GM12878 (cell line): ENCODE measurements at regions not wholly inside any gene's neighbourhood (a gene's known extent, or its start where the extent isn't known, plus 50 kb on each side); places are given as distances from the start of the nearest gene placed in this dataset.

ENCODE experiments used
- ATAC-seq: fragments of 200-7000 bp; cut with Tn5 transposase; 3 replicates; pipeline ENCODE4 v1.9.1; 2020; ENCODE audit warnings: mild to moderate bottlenecking, moderate library complexity
- BruUV-seq: library from RNA; stranded (reverse); fragments of 400-500 nt; replicated peaks from 2 replicates; lab custom pipeline; 2021; lab: Mats Ljungman, UMichigan
- CTCF ChIA-PET: fragments of 300-600 bp; sonication (Branson Sonifier 250); formaldehyde crosslinking; extraction: SDS; loops from one replicate; lab custom pipeline; 2021; ENCODE audit warnings: inconsistent platforms; lab: Yijun Ruan, JAX
- POLR2A ChIA-PET: fragments of 350-600 bp; formaldehyde crosslinking; extraction: SDS; loops from one replicate; lab custom pipeline; 2021; ENCODE audit warnings: inconsistent platforms; lab: Charles Lee
- RAD21 ChIA-PET: fragments of 300-600 bp; sonication (Branson Sonifier 250); formaldehyde crosslinking; loops from one replicate; lab custom pipeline; 2023; ENCODE audit warnings: antibody characterized with exemption; ENCODE audit not compliant: unreplicated experiment; lab: Charles Lee
- SMC1A ChIA-PET: fragments of 300-600 bp; sonication (Branson Sonifier 250); formaldehyde crosslinking; loops from one replicate; lab custom pipeline; 2023; ENCODE audit not compliant: unreplicated experiment, uncharacterized antibody; lab: Charles Lee
- DNase-seq: peaks from one replicate; pipeline ENCODE4 v3.0.0-alpha.2; 2011; ENCODE audit warnings: low read depth, low spot score
- FAIRE-seq: peaks from 3 replicates; lab custom pipeline; 2011; peaks lifted over from hg19 to GRCh38; lab: Jason Lieb, UNC
- H2AFZ ChIP-seq: 2 replicates; pipeline ENCODE4 v1.6.0; 2011; ENCODE audit warnings: low read depth, low read length, control low read depth; ENCODE audit not compliant: control insufficient read depth
- H3K27ac ChIP-seq: 2 replicates; pipeline ENCODE4 v1.5.1; 2011; ENCODE audit warnings: control low read depth; ENCODE audit not compliant: control insufficient read depth, insufficient read depth
- H3K27me3 ChIP-seq, 2 experiments: replicated peaks in 1 of 2; 2 replicates each; pipeline versions ENCODE4 v1.6.0 to v1.6.1; 2011; ENCODE audit warnings: low read length in 1 of 2; ENCODE audit not compliant: control insufficient read depth in 2 of 2, insufficient read depth in 2 of 2
- H3K36me3 ChIP-seq, 2 experiments: 2 replicates each; pipeline ENCODE4 v1.5.1; 2011; ENCODE audit warnings: low read length in 1 of 2; ENCODE audit not compliant: control insufficient read depth in 2 of 2, insufficient read depth in 2 of 2
- H3K4me1 ChIP-seq: 2 replicates; pipeline ENCODE4 v1.6.1; 2011; ENCODE audit warnings: mild to moderate bottlenecking, low read length, moderate library complexity, mixed read lengths; ENCODE audit not compliant: control insufficient read depth, insufficient read depth
- H3K4me2 ChIP-seq: 2 replicates; pipeline ENCODE4 v1.6.0; 2011; ENCODE audit warnings: control low read depth; ENCODE audit not compliant: control insufficient read depth, insufficient read depth
- H3K4me3 ChIP-seq: fragments of 200-600 bp; sonication (generic); 2 replicates; pipeline ENCODE4 v1.5.1; 2016
- H3K79me2 ChIP-seq: 2 replicates; pipeline ENCODE4 v1.6.0; 2011; ENCODE audit warnings: low read length; ENCODE audit not compliant: control insufficient read depth, insufficient read depth
- H3K9ac ChIP-seq: 2 replicates; pipeline ENCODE4 v1.8.0; 2011; ENCODE audit warnings: low read length, control low read depth, mixed read lengths; ENCODE audit not compliant: control insufficient read depth, insufficient read depth
- H3K9me3 ChIP-seq: replicated peaks from 3 replicates; pipeline ENCODE4 v1.5.1; 2011; ENCODE audit warnings: mild to moderate bottlenecking, low read length; ENCODE audit not compliant: control insufficient read depth, insufficient read depth
- H4K20me1 ChIP-seq: 2 replicates; pipeline ENCODE4 v1.6.0; 2011; ENCODE audit not compliant: control insufficient read depth, insufficient read depth
- ATF2 ChIP-seq: IDR thresholded peaks from 2 replicates; pipeline ENCODE4 v1.6.1; 2012; ENCODE audit warnings: low read length, inconsistent platforms
- BCLAF1 ChIP-seq: fragments of 450-650 bp; IDR thresholded peaks from 2 replicates; pipeline ENCODE4 v1.6.1; 2017; ENCODE audit warnings: antibody characterized with exemption, mild to moderate bottlenecking, moderate library complexity
- CBX3 ChIP-seq: fragments of 200-600 bp; sonication (generic); IDR thresholded peaks from 2 replicates; pipeline ENCODE4 v1.6.1; 2016; ENCODE audit warnings: low read depth, borderline replicate concordance
- CEBPB ChIP-seq, 2 experiments: fragments of 150-350 bp in 1 of 2; IDR thresholded peaks; 2 replicates each; pipeline ENCODE4 v1.6.1; 2012 to 2014; ENCODE audit warnings: low read depth in 2 of 2, low read length in 2 of 2, borderline replicate concordance in 1 of 2, inconsistent platforms in 1 of 2
- CHD2 ChIP-seq: IDR thresholded peaks from 2 replicates; pipeline ENCODE4 v1.6.1; 2011; ENCODE audit warnings: low read depth, low read length, improper control_type of control experiment, borderline replicate concordance
- DPF2 ChIP-seq: fragments of 450-650 bp; IDR thresholded peaks from 2 replicates; pipeline ENCODE4 v1.6.1; 2017; ENCODE audit warnings: mild to moderate bottlenecking
- EZH2 ChIP-seq: IDR thresholded peaks from 2 replicates; pipeline ENCODE4 v1.6.1; 2012; ENCODE audit warnings: low read depth, mild to moderate bottlenecking, control low read depth, inconsistent platforms, low read length, borderline replicate concordance; ENCODE audit not compliant: control insufficient read depth
- GABPA ChIP-seq: IDR thresholded peaks from 2 replicates; pipeline ENCODE4 v1.6.1; 2014; ENCODE audit warnings: antibody characterized with exemption, low read depth, mild to moderate bottlenecking, inconsistent platforms
- IKZF2 ChIP-seq, 2 experiments: fragments of 450-650 bp; IDR thresholded peaks; 2 replicates each; pipeline ENCODE4 v1.6.1; 2017; ENCODE audit warnings: mild to moderate bottlenecking in 2 of 2, moderate library complexity in 2 of 2
- NFXL1 ChIP-seq: fragments of 450-650 bp; IDR thresholded peaks from 2 replicates; pipeline ENCODE4 v1.6.1; 2017; ENCODE audit warnings: antibody characterized with exemption, mild to moderate bottlenecking, borderline replicate concordance
- POLR2A ChIP-seq: IDR thresholded peaks from 2 replicates; pipeline ENCODE4 v1.6.1; 2011; ENCODE audit warnings: low read depth, mild to moderate bottlenecking, low read length
- RAD21 ChIP-seq: IDR thresholded peaks from 2 replicates; pipeline ENCODE4 v1.6.1; 2011; ENCODE audit warnings: mild to moderate bottlenecking, low read depth, low read length, moderate library complexity; ENCODE audit not compliant: insufficient read depth
- SREBF2 ChIP-seq: IDR thresholded peaks from 2 replicates; pipeline ENCODE4 v1.6.1; 2012; ENCODE audit warnings: mild to moderate bottlenecking, low read length
- WGBS: methylation state at CpG from one replicate; pipeline ENCODE4 v1.1.6; 2016; ENCODE audit warnings: low lambda C conversion rate; ENCODE audit not compliant: insufficient replicate concordance, insufficient coverage; ENCODE audit errors: missing lambda C conversion rate; 5-methylcytosine and 5-hydroxymethylcytosine counted together
- in situ Hi-C: fragments of 300-500 bp; cut with MboI; formaldehyde crosslinking; loops from 9 replicates; pipeline ENCODE4 v1.14.3; 2018; ENCODE audit warnings: mixed read lengths
- intact Hi-C: fragments of 100-400 bp; cut with micrococcal nuclease; formaldehyde crosslinking; loops from one replicate; pipeline ENCODE4 v1.14.2; 2022; ENCODE audit not compliant: unreplicated experiment

DNA sequence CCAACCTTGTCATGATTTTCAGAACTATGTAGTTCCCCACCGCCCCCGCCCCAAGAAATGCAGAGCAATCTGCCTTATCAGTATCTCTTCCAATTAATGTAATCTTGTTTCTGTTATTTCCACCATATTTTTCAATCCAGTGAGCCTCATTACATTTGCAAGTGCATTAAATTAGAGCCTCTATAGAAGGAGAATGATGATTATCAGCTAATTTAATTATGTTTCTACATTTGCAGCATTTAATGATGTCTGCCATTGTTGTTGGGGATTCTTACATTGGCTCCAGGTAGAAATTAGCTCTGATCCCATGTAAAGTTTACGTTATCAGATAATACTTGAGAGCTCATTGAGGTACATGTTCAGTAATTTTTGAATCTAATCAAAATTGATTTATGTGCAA lies 707.0 kb upstream of the RBFOX1 start:
- H3K36me3 ChIP-seq, result no peaks in the 10 kb centered on the region
- no peak for TF ChIP-seq BCLAF1
- TF ChIP-seq EZH2, result no peak
- no peak for TF ChIP-seq NFXL1
- TF ChIP-seq CEBPB (IDR thresholded peaks at IDR 0.05; ENCODE audit: borderline replicate concordance in 1 of 2, low read depth in 2 of 2, low read length in 2 of 2), result no peak
- no peak for TF ChIP-seq POLR2A
- TF ChIP-seq GABPA, result no peak
- no peak for TF ChIP-seq ATF2
- no peak for TF ChIP-seq RAD21
- no peak for TF ChIP-seq CHD2
- no peak for TF ChIP-seq DPF2
- no peak for TF ChIP-seq CBX3
- TF ChIP-seq SREBF2, result no peak
- no peak for TF ChIP-seq IKZF2 (IDR thresholded peaks at IDR 0.05)
- TF ChIP-seq, all 136 proteins: peak for 0
- intact Hi-C loops, result no loop called here
- ATAC-seq (no peak), DNase-seq (no peak), FAIRE-seq (no peak)
- H3K4me3 ChIP-seq, result no peak overlapping the region
- no peaks in the 10 kb centered on the region for H3K4me1 ChIP-seq
- ChIA-PET RAD21 (no interaction called here), SMC1A (interaction anchor here (0.6 kb wide), 2 partner anchors 662 to 1128 kb away, joined by 3 read pairs; no protein-coding TSS in a partner anchor), POLR2A (no interaction called here), CTCF (no interaction called here)
- H3K4me2 ChIP-seq, result no peak overlapping the region
- no peaks in the 10 kb centered on the region for H3K9me3 ChIP-seq
- no TSS peak for BruUV-seq
- H3K27me3 ChIP-seq, result no peaks in the 10 kb centered on the region
- in situ Hi-C loops, result no loop called here
- H3K27ac ChIP-seq, result no peak overlapping the region
- H3K79me2 ChIP-seq, result no peaks in the 10 kb centered on the region
- H3K9ac ChIP-seq, result no peak overlapping the region
- 59% methylated on average over 3 of the region's 3 CpGs for WGBS
- no peaks in the 10 kb centered on the region for H4K20me1 ChIP-seq
- H2AFZ ChIP-seq, result no peak overlapping the region
